H9 (cell line): ENCODE measurements at regions not wholly inside any gene's neighbourhood (a gene's known extent, or its start where the extent isn't known, plus 50 kb on each side); places are given as distances from the start of the nearest gene placed in this dataset.

ENCODE experiments used
- DNase-seq: peaks from one replicate; pipeline ENCODE4 v3.0.0-alpha.2; 2017
- H2AFZ ChIP-seq: one replicate; pipeline ENCODE4 v1.6.1; 2013; ENCODE audit warnings: mild to moderate bottlenecking, low read length, control low read depth, moderate library complexity
- H2AK5ac ChIP-seq: 2 replicates; pipeline ENCODE4 v1.6.1; 2013; ENCODE audit warnings: low read length, control low read depth, mixed read lengths; ENCODE audit not compliant: insufficient read length
- H2BK120ac ChIP-seq: one replicate; pipeline ENCODE4 v1.6.1; 2013; ENCODE audit warnings: low read depth, mild to moderate bottlenecking, low read length, control low read depth, inconsistent platforms; ENCODE audit not compliant: poor library complexity, severe bottlenecking
- H2BK12ac ChIP-seq: 2 replicates; pipeline ENCODE4 v1.6.1; 2013; ENCODE audit warnings: low read length, control low read depth, mixed read lengths, low read depth; ENCODE audit not compliant: insufficient read length
- H2BK15ac ChIP-seq: 2 replicates; pipeline ENCODE4 v1.6.1; 2013; ENCODE audit warnings: low read depth, low read length, control low read depth
- H2BK20ac ChIP-seq: one replicate; pipeline ENCODE4 v1.6.1; 2013; ENCODE audit warnings: low read depth, mild to moderate bottlenecking, low read length, control low read depth, inconsistent platforms; ENCODE audit not compliant: poor library complexity, severe bottlenecking
- H2BK5ac ChIP-seq: 2 replicates; pipeline ENCODE4 v1.6.1; 2013; ENCODE audit warnings: low read length, control low read depth, mixed read lengths; ENCODE audit not compliant: insufficient read length
- H3K14ac ChIP-seq: 2 replicates; pipeline ENCODE4 v1.6.1; 2013; ENCODE audit warnings: low read length, control low read depth; ENCODE audit not compliant: insufficient read depth
- H3K18ac ChIP-seq: 2 replicates; pipeline ENCODE4 v1.6.1; 2013; ENCODE audit warnings: low read depth, mild to moderate bottlenecking, mixed read lengths, low read length, control low read depth; ENCODE audit not compliant: insufficient read length
- H3K23ac ChIP-seq: 2 replicates; pipeline ENCODE4 v1.6.1; 2013; ENCODE audit warnings: low read length, control low read depth, mixed read lengths, low read depth; ENCODE audit not compliant: insufficient read length
- H3K23me2 ChIP-seq: 2 replicates; pipeline ENCODE4 v1.6.1; 2013; ENCODE audit warnings: low read depth, mild to moderate bottlenecking, mixed read lengths, low read length, control low read depth; ENCODE audit not compliant: insufficient read length, poor library complexity, severe bottlenecking
- H3K27ac ChIP-seq: 2 replicates; pipeline ENCODE4 v1.5.1; 2013; ENCODE audit warnings: low read length, control low read depth, mixed read lengths, low read depth; ENCODE audit not compliant: insufficient read length
- H3K27me3 ChIP-seq: 2 replicates; pipeline ENCODE4 v1.6.1; 2013; ENCODE audit warnings: low read length, control low read depth, inconsistent platforms; ENCODE audit not compliant: insufficient read depth
- H3K4ac ChIP-seq: 2 replicates; pipeline ENCODE4 v1.6.1; 2013; ENCODE audit warnings: low read depth, mild to moderate bottlenecking, control low read depth, inconsistent platforms, low read length, moderate library complexity
- H3K4me1 ChIP-seq: 2 replicates; pipeline ENCODE4 v1.6.1; 2013; ENCODE audit warnings: low read length, control low read depth, inconsistent platforms; ENCODE audit not compliant: insufficient read depth
- H3K4me2 ChIP-seq: 2 replicates; pipeline ENCODE4 v1.6.1; 2013; ENCODE audit warnings: low read length, control low read depth, mixed read lengths; ENCODE audit not compliant: insufficient read length, insufficient read depth
- H3K56ac ChIP-seq: 2 replicates; pipeline ENCODE4 v1.6.1; 2013; ENCODE audit warnings: low read depth, mild to moderate bottlenecking, mixed read lengths, low read length, control low read depth; ENCODE audit not compliant: insufficient read length
- H3K79me1 ChIP-seq: 2 replicates; pipeline ENCODE4 v1.6.1; 2013; ENCODE audit warnings: low read depth, mild to moderate bottlenecking, moderate library complexity, low read length, control low read depth, inconsistent platforms; ENCODE audit not compliant: insufficient read depth, poor library complexity, severe bottlenecking
- H3K79me2 ChIP-seq: 2 replicates; pipeline ENCODE4 v1.6.1; 2013; ENCODE audit warnings: low read length, control low read depth, inconsistent platforms; ENCODE audit not compliant: insufficient read depth
- H3K9ac ChIP-seq: 2 replicates; pipeline ENCODE4 v1.6.1; 2013; ENCODE audit warnings: low read length, control low read depth, mixed read lengths; ENCODE audit not compliant: insufficient read length; ENCODE audit errors: extremely low read depth
- H3K9me3 ChIP-seq: one replicate; pipeline ENCODE4 v1.6.1; 2013; ENCODE audit warnings: low read depth, low read length, inconsistent platforms; ENCODE audit not compliant: control insufficient read depth
- H3T11ph ChIP-seq: one replicate; pipeline ENCODE4 v1.6.1; 2013; ENCODE audit warnings: mild to moderate bottlenecking, low read length, control low read depth, inconsistent platforms
- H4K20me1 ChIP-seq: one replicate; pipeline ENCODE4 v1.6.1; 2013; ENCODE audit not compliant: control insufficient read depth, insufficient read length, insufficient read depth
- H4K5ac ChIP-seq: 2 replicates; pipeline ENCODE4 v1.6.1; 2013; ENCODE audit warnings: low read depth, mild to moderate bottlenecking, mixed read lengths, low read length, control low read depth; ENCODE audit not compliant: insufficient read length
- H4K8ac ChIP-seq: replicated peaks from 2 replicates; pipeline ENCODE4 v1.6.1; 2013; ENCODE audit warnings: low read length, control low read depth, mixed read lengths, low read depth; ENCODE audit not compliant: insufficient read length
- H4K91ac ChIP-seq: 2 replicates; pipeline ENCODE4 v1.6.1; 2013; ENCODE audit warnings: low read depth, mild to moderate bottlenecking, moderate library complexity, mixed read lengths, low read length, control low read depth; ENCODE audit not compliant: insufficient read length
- H3K27ac Mint-ChIP-seq, 3 experiments: 2 replicates in 2 of 3; 3 replicates in 1 of 3; pipeline ENCODE4 v1.8.0; 2020 to 2021; ENCODE audit warnings: mixed read lengths in 3 of 3, mild to moderate bottlenecking in 1 of 3, moderate library complexity in 1 of 3
- H3K27me3 Mint-ChIP-seq: 2 replicates; pipeline ENCODE4 v1.8.0; 2021; ENCODE audit warnings: low read depth, mild to moderate bottlenecking, moderate library complexity, mixed read lengths
- H3K36me3 Mint-ChIP-seq, 3 experiments: 2 replicates in 2 of 3; 3 replicates in 1 of 3; pipeline ENCODE4 v1.8.0; 2020 to 2021; ENCODE audit warnings: low read depth in 3 of 3, mixed read lengths in 3 of 3; ENCODE audit not compliant: insufficient read depth in 1 of 3
- H3K4me1 Mint-ChIP-seq, 2 experiments: 2 replicates each; pipeline ENCODE4 v1.8.0; 2020; ENCODE audit warnings: mixed read lengths in 2 of 2
- H3K4me3 Mint-ChIP-seq, 2 experiments: 2 replicates in 1 of 2; 3 replicates in 1 of 2; pipeline ENCODE4 v1.8.0; 2020 to 2021; ENCODE audit warnings: mild to moderate bottlenecking in 2 of 2, mixed read lengths in 2 of 2, moderate library complexity in 1 of 2
- H3K9me3 Mint-ChIP-seq, 2 experiments: 2 replicates in 1 of 2; 3 replicates in 1 of 2; pipeline ENCODE4 v1.8.0; 2020; ENCODE audit warnings: mild to moderate bottlenecking in 2 of 2, mixed read lengths in 2 of 2, moderate library complexity in 1 of 2
- CTCF ChIP-seq: fragments of 200-600 bp; sonication (generic); conservative IDR thresholded peaks from 3 replicates; pipeline ENCODE4 v1.8.0; 2021; ENCODE audit warnings: antibody characterized with exemption, mild to moderate bottlenecking
- WGBS: extraction: QIAGEN DNeasy Blood & Tissue Kit; methylation state at CpG from one replicate; pipeline ENCODE4 v1.1.7; 2013; ENCODE audit warnings: missing lambda C conversion rate, low lambda C conversion rate, mixed read lengths; ENCODE audit not compliant: insufficient read length; ENCODE audit errors: extremely low coverage; 5-methylcytosine and 5-hydroxymethylcytosine counted together

DNA sequence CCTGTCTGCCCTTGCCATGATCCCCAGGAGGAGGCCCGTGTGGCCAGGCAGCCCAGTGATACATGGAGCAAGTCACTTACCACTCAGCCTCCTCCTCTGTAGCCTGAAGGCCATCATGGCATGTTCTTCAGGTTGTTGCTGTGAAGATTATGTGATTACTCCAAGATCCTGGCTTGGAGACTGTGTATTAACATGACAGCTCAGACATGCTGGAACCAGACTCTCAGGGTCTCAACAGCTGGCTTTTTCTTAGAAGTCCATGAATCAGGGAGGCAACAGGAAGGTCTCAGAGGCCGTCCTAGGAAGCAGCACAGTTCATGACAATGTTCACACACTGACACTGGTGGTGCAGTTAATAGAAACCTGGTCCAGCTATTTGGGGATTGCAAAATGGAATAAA, 158.6 kb upstream of the TWIST2 start:
- H3K9me3 Mint-ChIP-seq, result no peaks in the 10 kb centered on the region; a peak in 1 of 5 replicates
- Histone ChIP-seq H3K18ac (no peak overlapping the region), H2BK120ac (no peak overlapping the region), H2BK5ac (no peak overlapping the region), H3K79me2 (no peaks in the 10 kb centered on the region), H2AK5ac (no peak overlapping the region), H2BK15ac (no peak overlapping the region), H4K8ac (no peak overlapping the region), H3K4ac (no peak overlapping the region), H3K9ac (no peak overlapping the region), H3K79me1 (no peaks in the 10 kb centered on the region), H2BK20ac (no peak overlapping the region), H2AFZ (no peak overlapping the region), H3K9me3 (no peaks in the 10 kb centered on the region), H3K23me2 (no peaks in the 10 kb centered on the region), H3K27me3 (no peaks in the 10 kb centered on the region), H2BK12ac (no peak overlapping the region), H3K23ac (no peak overlapping the region), H4K91ac (no peak overlapping the region), H3T11ph (no peak overlapping the region), H3K4me2 (no peak overlapping the region), H3K14ac (no peak overlapping the region), H3K27ac (no peak overlapping the region), H4K5ac (no peak overlapping the region), H4K20me1 (no peaks in the 10 kb centered on the region), H3K56ac (no peak overlapping the region), H3K4me1 (no peaks in the 10 kb centered on the region)
- no peak overlapping the region for H3K4me3 Mint-ChIP-seq
- H3K27me3 Mint-ChIP-seq, result peaks cover 13% of the 10 kb centered on the region
- DNase-seq, result no peak
- no CpG with 5 or more reads among the region's 2 CpGs for WGBS
- no peak for TF ChIP-seq CTCF
- no peaks in the 10 kb centered on the region; a peak in 2 of 4 replicates for H3K4me1 Mint-ChIP-seq
- H3K36me3 Mint-ChIP-seq, result no peaks in the 10 kb centered on the region
- no peak overlapping the region for H3K27ac Mint-ChIP-seq
